Neural progenitor cell (in vitro differentiated cells): ENCODE measurements at regions not wholly inside any gene's neighbourhood (a gene's known extent, or its start where the extent isn't known, plus 50 kb on each side); places are given as distances from the start of the nearest gene placed in this dataset.
"Not testable (repeated sequence)": the region's sequence is repeated elsewhere in the genome, so short reads cannot be mapped to it uniquely, and the experiment has no call there.

Experiments used
- EZH2 ChIP-seq: fragments of 200-600 bp; sonication (generic); IDR thresholded peaks from 2 replicates; pipeline ENCODE4 v1.6.1; 2017; ENCODE audit warnings: antibody characterized with exemption, mild to moderate bottlenecking, moderate library complexity
- TF ChIP-seq, protein P1 (sequence below): fragments of 200-600 bp; sonication (generic); IDR thresholded peaks from 2 replicates; pipeline ENCODE4 v1.5.1; 2017; ENCODE audit warnings: antibody characterized with exemption, mild to moderate bottlenecking

DNA sequence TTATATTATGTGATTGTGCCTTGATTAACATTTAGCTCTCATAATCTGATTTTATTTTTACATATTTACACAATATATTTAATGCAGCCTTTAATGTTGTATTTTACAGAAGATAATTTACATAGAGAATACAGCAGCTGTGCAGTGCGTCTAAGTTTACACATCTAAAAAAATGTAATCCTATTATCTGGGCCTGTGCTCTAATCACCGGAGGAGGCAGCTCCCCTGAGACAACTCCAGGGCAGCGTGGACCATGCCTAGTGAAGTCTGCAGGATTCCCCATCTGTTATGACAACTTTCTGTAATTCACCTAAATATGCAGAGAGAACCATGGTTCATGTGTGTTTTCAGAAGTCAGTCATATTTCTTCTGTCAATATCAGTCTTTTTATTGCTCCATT is 1149.3 kb downstream of the TMEM121 start:
- TF ChIP-seq, protein P1, sequence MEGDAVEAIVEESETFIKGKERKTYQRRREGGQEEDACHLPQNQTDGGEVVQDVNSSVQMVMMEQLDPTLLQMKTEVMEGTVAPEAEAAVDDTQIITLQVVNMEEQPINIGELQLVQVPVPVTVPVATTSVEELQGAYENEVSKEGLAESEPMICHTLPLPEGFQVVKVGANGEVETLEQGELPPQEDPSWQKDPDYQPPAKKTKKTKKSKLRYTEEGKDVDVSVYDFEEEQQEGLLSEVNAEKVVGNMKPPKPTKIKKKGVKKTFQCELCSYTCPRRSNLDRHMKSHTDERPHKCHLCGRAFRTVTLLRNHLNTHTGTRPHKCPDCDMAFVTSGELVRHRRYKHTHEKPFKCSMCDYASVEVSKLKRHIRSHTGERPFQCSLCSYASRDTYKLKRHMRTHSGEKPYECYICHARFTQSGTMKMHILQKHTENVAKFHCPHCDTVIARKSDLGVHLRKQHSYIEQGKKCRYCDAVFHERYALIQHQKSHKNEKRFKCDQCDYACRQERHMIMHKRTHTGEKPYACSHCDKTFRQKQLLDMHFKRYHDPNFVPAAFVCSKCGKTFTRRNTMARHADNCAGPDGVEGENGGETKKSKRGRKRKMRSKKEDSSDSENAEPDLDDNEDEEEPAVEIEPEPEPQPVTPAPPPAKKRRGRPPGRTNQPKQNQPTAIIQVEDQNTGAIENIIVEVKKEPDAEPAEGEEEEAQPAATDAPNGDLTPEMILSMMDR: not testable (repeated sequence)
- not testable (repeated sequence) for TF ChIP-seq EZH2
